ENCODE measurements at regions not wholly inside any gene's neighbourhood (a gene's known extent, or its start where the extent isn't known, plus 50 kb on each side); places are given as distances from the start of the nearest gene placed in this dataset.

DNA sequence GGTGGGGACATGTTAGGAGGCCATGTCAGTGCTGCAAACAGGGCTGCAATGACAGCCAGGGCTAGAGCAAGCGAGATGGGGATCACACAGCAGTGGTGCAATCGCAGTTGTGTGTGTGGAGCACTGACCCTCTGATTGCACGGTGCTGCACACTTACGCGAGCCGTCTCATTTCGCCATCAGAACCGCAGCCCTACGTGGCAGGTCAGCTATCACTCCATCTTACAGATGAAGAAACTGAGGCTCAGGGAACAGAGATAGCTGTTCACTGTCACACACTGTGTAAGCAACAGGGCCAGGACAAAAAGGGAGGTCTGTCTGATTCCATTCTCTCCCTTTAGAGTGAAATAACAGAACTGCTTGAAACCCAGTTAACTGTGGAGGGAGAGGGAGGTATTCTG lies 104.8 kb upstream of the SLC45A1 start:
- TF ChIP-seq, protein P1, sequence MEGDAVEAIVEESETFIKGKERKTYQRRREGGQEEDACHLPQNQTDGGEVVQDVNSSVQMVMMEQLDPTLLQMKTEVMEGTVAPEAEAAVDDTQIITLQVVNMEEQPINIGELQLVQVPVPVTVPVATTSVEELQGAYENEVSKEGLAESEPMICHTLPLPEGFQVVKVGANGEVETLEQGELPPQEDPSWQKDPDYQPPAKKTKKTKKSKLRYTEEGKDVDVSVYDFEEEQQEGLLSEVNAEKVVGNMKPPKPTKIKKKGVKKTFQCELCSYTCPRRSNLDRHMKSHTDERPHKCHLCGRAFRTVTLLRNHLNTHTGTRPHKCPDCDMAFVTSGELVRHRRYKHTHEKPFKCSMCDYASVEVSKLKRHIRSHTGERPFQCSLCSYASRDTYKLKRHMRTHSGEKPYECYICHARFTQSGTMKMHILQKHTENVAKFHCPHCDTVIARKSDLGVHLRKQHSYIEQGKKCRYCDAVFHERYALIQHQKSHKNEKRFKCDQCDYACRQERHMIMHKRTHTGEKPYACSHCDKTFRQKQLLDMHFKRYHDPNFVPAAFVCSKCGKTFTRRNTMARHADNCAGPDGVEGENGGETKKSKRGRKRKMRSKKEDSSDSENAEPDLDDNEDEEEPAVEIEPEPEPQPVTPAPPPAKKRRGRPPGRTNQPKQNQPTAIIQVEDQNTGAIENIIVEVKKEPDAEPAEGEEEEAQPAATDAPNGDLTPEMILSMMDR (IDR thresholded peaks at IDR 0.05) = no peak
- no peak for TF ChIP-seq POLR2A (IDR thresholded peaks at IDR 0.05)
